ENCODE measurements at regions not wholly inside any gene's neighbourhood (a gene's known extent, or its start where the extent isn't known, plus 50 kb on each side); places are given as distances from the start of the nearest gene placed in this dataset.

DNA sequence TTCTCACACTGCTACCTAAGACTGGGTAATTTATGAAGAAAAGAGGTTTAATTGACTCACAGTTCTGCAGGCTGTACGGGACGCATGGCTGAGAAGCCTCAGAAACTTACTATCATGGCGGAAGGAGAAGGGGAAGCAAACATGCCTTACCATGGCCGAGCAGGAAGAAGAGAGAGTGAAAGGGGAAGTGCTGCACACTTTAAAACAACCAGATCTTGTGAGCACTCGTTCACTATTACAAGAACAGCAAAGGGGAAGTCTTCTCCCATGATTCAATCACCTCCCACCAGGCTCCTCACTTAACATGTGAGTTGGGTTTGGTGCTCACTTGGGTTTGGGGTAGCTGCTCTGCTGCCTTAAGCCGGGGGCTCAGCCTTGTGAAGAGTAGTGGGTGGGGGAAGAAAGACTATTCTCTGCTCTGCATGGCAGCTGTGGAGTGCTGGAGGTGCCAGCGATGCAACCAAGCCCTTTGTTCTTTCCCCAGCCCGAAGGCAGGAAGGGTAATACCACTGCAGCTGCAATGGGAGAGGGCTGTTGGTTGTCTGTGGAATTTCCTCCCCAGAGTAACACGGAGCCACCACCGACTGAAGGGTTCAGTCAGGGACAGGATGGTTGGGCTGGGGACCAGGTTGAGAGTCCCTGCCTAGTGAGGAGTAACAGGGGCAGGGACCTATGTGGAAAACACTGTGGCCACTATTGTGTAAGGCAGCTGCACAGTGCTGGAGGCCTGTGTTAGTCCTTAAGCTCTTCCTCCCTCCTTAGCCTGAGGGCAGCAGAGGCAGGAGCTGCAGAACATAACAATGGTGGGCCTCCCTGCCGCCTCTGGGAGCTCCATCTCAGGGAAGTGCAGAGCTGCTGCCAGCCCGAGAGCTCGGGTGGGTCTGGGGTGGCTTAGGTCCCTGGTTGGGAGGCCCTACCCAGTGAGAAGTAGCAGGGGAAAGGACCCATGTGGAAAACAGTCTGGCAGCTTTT lies 1262.5 kb downstream of the EFNB2 start:
- H2AFZ ChIP-seq (replicated peaks; ENCODE audit: low read length, poor library complexity) = no peak overlapping the region
- H3K4me3 ChIP-seq (ENCODE audit: insufficient read depth, low read depth, low read length) = no peak overlapping the region
- DNase-seq = no peak
- H3K9ac ChIP-seq (ENCODE audit: low read depth, low read length) = no peak overlapping the region
- 60% methylated on average over 1 of the region's 13 CpGs; no CpG with 5 or more reads in 1 of the 2 experiments for WGBS, 2 experiments (ENCODE audit: extremely low coverage in 2 of 2, insufficient read length in 1 of 2)
- no peak overlapping the region for H3K56ac ChIP-seq (ENCODE audit: extremely low read depth, insufficient read depth, low read length)
- no peak overlapping the region for H4K8ac ChIP-seq (ENCODE audit: low read depth in 2 of 2, low read length in 2 of 2)
- ChIA-PET POLR2A (ENCODE audit: unreplicated experiment) (no interaction called here), CTCF (no interaction called here)
- H2BK5ac ChIP-seq (ENCODE audit: low read depth, low read length, poor library complexity, severe bottlenecking) = no peak overlapping the region
- BruUV-seq (replicated peaks) = no TSS peak
- no peak overlapping the region for H2AK5ac ChIP-seq (ENCODE audit: low read depth, low read length)
- H3K4me1 ChIP-seq (ENCODE audit: control insufficient read depth, insufficient read depth, low read length) = no peaks in the 10 kb centered on the region
- H4K91ac ChIP-seq (ENCODE audit: insufficient read depth, low read depth, low read length) = no peak overlapping the region
- dilution Hi-C loops (cut with HindIII; ENCODE audit: low sequenced_read_pairs, unreplicated experiment) (no loop called here), in situ Hi-C loops (cut with MboI; ENCODE audit: low sequenced_read_pairs) (no loop called here), intact Hi-C loops (cut with micrococcal nuclease) (no loop called here)
- H4K5ac ChIP-seq (ENCODE audit: low read depth, low read length) = no peak overlapping the region
- no peaks in the 10 kb centered on the region for H4K20me1 ChIP-seq (ENCODE audit: insufficient read depth, low read length)
- no peak overlapping the region for H3K18ac ChIP-seq (ENCODE audit: low read depth, low read length)
- no peak overlapping the region for H3K23ac ChIP-seq (ENCODE audit: low read depth, low read length)
- no peak overlapping the region for H3K27ac ChIP-seq (ENCODE audit: insufficient read depth, low read length)
- H2AK9ac ChIP-seq (replicated peaks; ENCODE audit: low read depth, low read length, poor library complexity) = no peak overlapping the region
- H2BK120ac ChIP-seq (ENCODE audit: low read depth, low read length) = no peak overlapping the region
- no peaks in the 10 kb centered on the region for H3K9me3 ChIP-seq (ENCODE audit: control insufficient read depth, insufficient read depth, low read length)
- H2BK20ac ChIP-seq (ENCODE audit: low read depth, low read length) = no peak overlapping the region
- H3K4ac ChIP-seq (ENCODE audit: low read depth, low read length) = no peak overlapping the region
- no peaks in the 10 kb centered on the region for H3K36me3 ChIP-seq (ENCODE audit: control insufficient read depth, insufficient read depth, low read length)
- H3K4me2 ChIP-seq (ENCODE audit: low read depth, low read length) = no peak overlapping the region
- H3K79me1 ChIP-seq (ENCODE audit: low read depth in 1 of 2, low read length in 2 of 2) = no peaks in the 10 kb centered on the region
- ATAC-seq (ENCODE audit: low read depth) = no peak
- TF ChIP-seq MAZ (IDR thresholded peaks at IDR 0.05; ENCODE audit: borderline replicate concordance, low read depth, low read length) = no peak
- no peak for TF ChIP-seq RFX5 (IDR thresholded peaks at IDR 0.05; ENCODE audit: low read depth, low read length)
- no peak for TF ChIP-seq MAFK (IDR thresholded peaks at IDR 0.05; ENCODE audit: low read depth, low read length)
- TF ChIP-seq CTCF (conservative IDR thresholded peaks at IDR 0.05; ENCODE audit: low read depth, low read length) = no peak
- TF ChIP-seq, protein P1, sequence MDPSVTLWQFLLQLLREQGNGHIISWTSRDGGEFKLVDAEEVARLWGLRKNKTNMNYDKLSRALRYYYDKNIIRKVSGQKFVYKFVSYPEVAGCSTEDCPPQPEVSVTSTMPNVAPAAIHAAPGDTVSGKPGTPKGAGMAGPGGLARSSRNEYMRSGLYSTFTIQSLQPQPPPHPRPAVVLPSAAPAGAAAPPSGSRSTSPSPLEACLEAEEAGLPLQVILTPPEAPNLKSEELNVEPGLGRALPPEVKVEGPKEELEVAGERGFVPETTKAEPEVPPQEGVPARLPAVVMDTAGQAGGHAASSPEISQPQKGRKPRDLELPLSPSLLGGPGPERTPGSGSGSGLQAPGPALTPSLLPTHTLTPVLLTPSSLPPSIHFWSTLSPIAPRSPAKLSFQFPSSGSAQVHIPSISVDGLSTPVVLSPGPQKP (IDR thresholded peaks at IDR 0.05; ENCODE audit: borderline replicate concordance, low read depth, low read length) = no peak
- TF ChIP-seq CHD1 (IDR thresholded peaks at IDR 0.05; ENCODE audit: low read depth, low read length) = no peak
- TF ChIP-seq RAD21 (IDR thresholded peaks at IDR 0.05; ENCODE audit: low read length) = no peak
- TF ChIP-seq NFE2L2 (IDR thresholded peaks at IDR 0.05; ENCODE audit: low read depth, low read length) = no peak
- TF ChIP-seq SMC3 (IDR thresholded peaks at IDR 0.05; ENCODE audit: low read depth, low read length) = no peak
- no peak for TF ChIP-seq POLR2A (IDR thresholded peaks at IDR 0.05; ENCODE audit: low read depth, low read length)
- TF ChIP-seq MXI1 (IDR thresholded peaks at IDR 0.05; ENCODE audit: borderline replicate concordance, low read depth, low read length) = no peak
- H3K14ac ChIP-seq (replicated peaks; ENCODE audit: low read depth, low read length) = no peak overlapping the region
- H3K9me1 ChIP-seq (ENCODE audit: insufficient read depth, low read length) = no peaks in the 10 kb centered on the region
- no peaks in the 10 kb centered on the region for H3K27me3 ChIP-seq (ENCODE audit: control insufficient read depth, insufficient read depth, low read length)
- H2BK15ac ChIP-seq (ENCODE audit: low read depth, low read length) = no peak overlapping the region

Data from IMR-90 (cell line).